Caco-2 (cell line): ENCODE measurements at regions not wholly inside any gene's neighbourhood (a gene's known extent, or its start where the extent isn't known, plus 50 kb on each side); places are given as distances from the start of the nearest gene placed in this dataset.

Source experiments
- BruUV-seq: library from RNA; stranded (reverse); fragments of 400-500 nt; replicated peaks from 2 replicates; lab custom pipeline; 2021; lab: Mats Ljungman, UMichigan
- CTCF ChIA-PET: fragments of 300-600 bp; sonication (Branson Sonifier 250); formaldehyde crosslinking; loops from one replicate; lab custom pipeline; 2022; ENCODE audit warnings: antibody characterized with exemption; lab: Charles Lee
- POLR2A ChIA-PET: fragments of 300-600 bp; sonication (Branson Sonifier 250); formaldehyde crosslinking; loops from one replicate; lab custom pipeline; 2022; ENCODE audit warnings: antibody characterized with exemption; lab: Charles Lee
- DNase-seq, 2 experiments: peaks; one replicate each; pipeline versions ENCODE4 v3.0.0 to v3.0.0-alpha.2; 2020 to 2022
- H3K27me3 ChIP-seq: replicated peaks from 2 replicates; pipeline ENCODE4 v1.6.0; 2011; ENCODE audit warnings: low read length; ENCODE audit not compliant: control insufficient read depth, insufficient read depth
- H3K36me3 ChIP-seq: 2 replicates; pipeline ENCODE4 v1.5.1; 2011; ENCODE audit warnings: low read length; ENCODE audit not compliant: control insufficient read depth, insufficient read depth
- H3K4me1 ChIP-seq: fragments of 250-450 bp; sonication (Bioruptor Pico); 2 replicates; pipeline ENCODE4 v1.5.1; 2020; ENCODE audit warnings: mild to moderate bottlenecking
- H3K4me3 ChIP-seq: 2 replicates; pipeline ENCODE4 v1.5.1; 2011; ENCODE audit warnings: low read depth, mild to moderate bottlenecking, control low read depth, low read length
- H3K9me3 ChIP-seq: fragments of 250-450 bp; sonication (Bioruptor Pico); 2 replicates; pipeline ENCODE4 v1.5.1; 2020; ENCODE audit warnings: mild to moderate bottlenecking, moderate library complexity
- H3K27ac Mint-ChIP-seq: one replicate; pipeline ENCODE4 v1.8.0; 2022; ENCODE audit warnings: mixed read lengths; ENCODE audit not compliant: unreplicated experiment
- H3K27me3 Mint-ChIP-seq: one replicate; pipeline ENCODE4 v1.8.0; 2022; ENCODE audit warnings: mixed read lengths; ENCODE audit not compliant: insufficient read depth, unreplicated experiment
- H3K36me3 Mint-ChIP-seq: one replicate; pipeline ENCODE4 v1.8.0; 2022; ENCODE audit warnings: mild to moderate bottlenecking, mixed read lengths; ENCODE audit not compliant: insufficient read depth, unreplicated experiment
- H3K4me1 Mint-ChIP-seq: one replicate; pipeline ENCODE4 v1.8.0; 2022; ENCODE audit warnings: low read depth, mixed read lengths; ENCODE audit not compliant: unreplicated experiment
- H3K4me3 Mint-ChIP-seq: one replicate; pipeline ENCODE4 v1.8.0; 2022; ENCODE audit warnings: mild to moderate bottlenecking, moderate library complexity, mixed read lengths; ENCODE audit not compliant: unreplicated experiment
- H3K9me3 Mint-ChIP-seq: one replicate; pipeline ENCODE4 v1.8.0; 2022; ENCODE audit warnings: mixed read lengths; ENCODE audit not compliant: unreplicated experiment
- CTCF ChIP-seq, 2 experiments: fragments of 200-600 bp in 1 of 2; IDR thresholded peaks; 1 replicate in 1 of 2; 2 replicates in 1 of 2; pipeline versions ENCODE4 v1.5.1 to v1.8.0; 2011 to 2022; ENCODE audit warnings: antibody characterized with exemption in 1 of 2, control low read depth in 1 of 2, inconsistent platforms in 1 of 2, low read depth in 1 of 2, low read length in 1 of 2, mild to moderate bottlenecking in 1 of 2, moderate library complexity in 1 of 2; ENCODE audit not compliant: insufficient read depth in 1 of 2, severe bottlenecking in 1 of 2, unreplicated experiment in 1 of 2
- intact Hi-C: fragments of 100-400 bp; cut with micrococcal nuclease; formaldehyde crosslinking; loops from one replicate; pipeline ENCODE4 v1.10.0; 2022; ENCODE audit not compliant: unreplicated experiment

- Histone ChIP-seq H3K9me3 (no peaks in the 10 kb centered on the region), H3K27me3 (no peaks in the 10 kb centered on the region), H3K4me3 (peak overlapping the region; percentile 90), H3K36me3 (peaks cover 2% of the 10 kb centered on the region; the same call in 1 of the 2 replicates), H3K4me1 (no peaks in the 10 kb centered on the region)
- peaks cover 6% of the 10 kb centered on the region for H3K4me1 Mint-ChIP-seq
- peak; percentile 90 to 91 for DNase-seq
- intact Hi-C loops = no loop called here
- peak overlapping the region; percentile 90 for H3K4me3 Mint-ChIP-seq
- ChIA-PET POLR2A (interaction anchor here (1.1 kb wide), 1 partner anchor 17 kb away, joined by 5 read pairs; no protein-coding TSS in a partner anchor), CTCF (no interaction called here)
- H3K36me3 Mint-ChIP-seq = peaks cover 18% of the 10 kb centered on the region
- no peaks in the 10 kb centered on the region for H3K9me3 Mint-ChIP-seq
- TF ChIP-seq CTCF (IDR thresholded peaks at IDR 0.05; ENCODE audit: insufficient read depth in 1 of 2, low read depth in 1 of 2, low read length in 1 of 2, severe bottlenecking in 1 of 2, unreplicated experiment in 1 of 2) = no peak
- H3K27me3 Mint-ChIP-seq = no peaks in the 10 kb centered on the region
- H3K27ac Mint-ChIP-seq = peak overlapping the region; percentile 90
- BruUV-seq = no TSS peak
These were observed 869.2 kb downstream of the TBC1D22A start for GRCh38 chr22:47631571-47632102.

GRCh38 chr22:47630741-47631534 is 868.5 kb downstream of the TBC1D22A start:
- Mint-ChIP-seq H3K4me1 (peaks cover 6% of the 10 kb centered on the region), H3K36me3 (peaks cover 11% of the 10 kb centered on the region), H3K9me3 (no peaks in the 10 kb centered on the region), H3K4me3 (peak overlapping the region; percentile 90), H3K27ac (peak overlapping the region; percentile 90), H3K27me3 (no peaks in the 10 kb centered on the region)
- no peak for TF ChIP-seq CTCF (IDR thresholded peaks at IDR 0.05; ENCODE audit: insufficient read depth in 1 of 2, low read depth in 1 of 2, low read length in 1 of 2, severe bottlenecking in 1 of 2, unreplicated experiment in 1 of 2)
- Histone ChIP-seq H3K4me1 (no peaks in the 10 kb centered on the region), H3K36me3 (peaks cover 2% of the 10 kb centered on the region; the same call in 1 of the 2 replicates), H3K27me3 (no peaks in the 10 kb centered on the region), H3K4me3 (peak overlapping the region; percentile 90), H3K9me3 (no peaks in the 10 kb centered on the region)
- CTCF ChIA-PET = no interaction called here
- DNase-seq = no peak
- intact Hi-C loops = no loop called here
- BruUV-seq = no TSS peak
- POLR2A ChIA-PET = interaction anchor here (1.1 kb wide), 1 partner anchor 18 kb away, joined by 5 read pairs; no protein-coding TSS in a partner anchor

GRCh38 chr22:47629791-47630655 is 867.6 kb downstream of the TBC1D22A start:
- no TSS peak for BruUV-seq
- TF ChIP-seq CTCF (IDR thresholded peaks at IDR 0.05; ENCODE audit: insufficient read depth in 1 of 2, low read depth in 1 of 2, low read length in 1 of 2, severe bottlenecking in 1 of 2, unreplicated experiment in 1 of 2) = no peak
- no peaks in the 10 kb centered on the region for H3K9me3 ChIP-seq
- no peaks in the 10 kb centered on the region for H3K27me3 ChIP-seq
- intact Hi-C loops = no loop called here
- H3K4me1 ChIP-seq = no peaks in the 10 kb centered on the region
- H3K9me3 Mint-ChIP-seq = no peaks in the 10 kb centered on the region
- no peak overlapping the region for H3K4me3 ChIP-seq
- H3K27ac Mint-ChIP-seq = no peak overlapping the region
- H3K4me1 Mint-ChIP-seq = peaks cover 6% of the 10 kb centered on the region
- POLR2A ChIA-PET = interaction anchor here (0.6 kb wide), 1 partner anchor 191 kb away, joined by 4 read pairs; no protein-coding TSS in a partner anchor
- H3K4me3 Mint-ChIP-seq = no peak overlapping the region
- no peaks in the 10 kb centered on the region; the same call in 1 of the 2 replicates for H3K36me3 ChIP-seq
- CTCF ChIA-PET = no interaction called here
- no peaks in the 10 kb centered on the region for H3K27me3 Mint-ChIP-seq
- no peak for DNase-seq
- H3K36me3 Mint-ChIP-seq = peaks cover 4% of the 10 kb centered on the region
